IMR-90 (cell line): ENCODE measurements at regions not wholly inside any gene's neighbourhood (a gene's known extent, or its start where the extent isn't known, plus 50 kb on each side); places are given as distances from the start of the nearest gene placed in this dataset.

ENCODE experiments used
- ATAC-seq: fragments of 200-7000 bp; cut with Tn5 transposase; 2 replicates; pipeline ENCODE4 v1.9.1; 2020; ENCODE audit warnings: low read depth, mild to moderate bottlenecking, moderate library complexity
- BruUV-seq: library from RNA; stranded (reverse); fragments of 400-500 nt; replicated peaks from 2 replicates; lab custom pipeline; 2021; lab: Mats Ljungman, UMichigan
- CTCF ChIA-PET: fragments of 300-600 bp; formaldehyde crosslinking; extraction: SDS; loops from one replicate; lab custom pipeline; 2021; ENCODE audit warnings: antibody characterized with exemption; lab: Yijun Ruan, JAX
- POLR2A ChIA-PET: fragments of 300-600 bp; sonication (Branson Sonifier 250); formaldehyde crosslinking; loops from one replicate; lab custom pipeline; 2022; ENCODE audit warnings: antibody characterized with exemption; ENCODE audit not compliant: unreplicated experiment; lab: Charles Lee
- DNase-seq: peaks from one replicate; pipeline ENCODE4 v3.0.0; 2013
- H2AFZ ChIP-seq: replicated peaks from 2 replicates; pipeline ENCODE3; 2013; ENCODE audit warnings: low read length, mild to moderate bottlenecking; ENCODE audit not compliant: poor library complexity
- H2AK5ac ChIP-seq: 2 replicates; pipeline ENCODE4 v1.6.1; 2013; ENCODE audit warnings: low read depth, low read length, inconsistent platforms
- H2AK9ac ChIP-seq: replicated peaks from 2 replicates; pipeline ENCODE3; 2013; ENCODE audit warnings: mild to moderate bottlenecking, low read depth, low read length, moderate library complexity; ENCODE audit not compliant: poor library complexity
- H2BK120ac ChIP-seq: 2 replicates; pipeline ENCODE4 v1.6.1; 2013; ENCODE audit warnings: low read depth, low read length, inconsistent platforms
- H2BK15ac ChIP-seq: 3 replicates; pipeline ENCODE4 v1.6.1; 2013; ENCODE audit warnings: low read depth, low read length, inconsistent platforms
- H2BK20ac ChIP-seq: 2 replicates; pipeline ENCODE4 v1.6.1; 2013; ENCODE audit warnings: low read depth, mild to moderate bottlenecking, inconsistent platforms, low read length, moderate library complexity
- H2BK5ac ChIP-seq: 2 replicates; pipeline ENCODE4 v1.6.1; 2013; ENCODE audit warnings: mild to moderate bottlenecking, low read depth, low read length, inconsistent platforms; ENCODE audit not compliant: poor library complexity, severe bottlenecking
- H3K14ac ChIP-seq: replicated peaks from 2 replicates; pipeline ENCODE4 v1.6.1; 2013; ENCODE audit warnings: low read depth, low read length, inconsistent platforms
- H3K18ac ChIP-seq: 2 replicates; pipeline ENCODE4 v1.6.1; 2013; ENCODE audit warnings: low read depth, low read length, control low read depth
- H3K23ac ChIP-seq: 2 replicates; pipeline ENCODE4 v1.6.1; 2013; ENCODE audit warnings: low read depth, low read length, inconsistent platforms
- H3K27ac ChIP-seq: 2 replicates; pipeline ENCODE4 v1.5.1; 2013; ENCODE audit warnings: mild to moderate bottlenecking, control low read depth, low read length; ENCODE audit not compliant: insufficient read depth
- H3K27me3 ChIP-seq: 2 replicates; pipeline ENCODE4 v1.6.1; 2013; ENCODE audit warnings: low read length; ENCODE audit not compliant: control insufficient read depth, insufficient read depth
- H3K36me3 ChIP-seq: 2 replicates; pipeline ENCODE4 v1.6.1; 2013; ENCODE audit warnings: low read length, mixed read lengths; ENCODE audit not compliant: control insufficient read depth, insufficient read depth
- H3K4ac ChIP-seq: 2 replicates; pipeline ENCODE4 v1.6.1; 2013; ENCODE audit warnings: low read depth, low read length, inconsistent platforms
- H3K4me1 ChIP-seq: 2 replicates; pipeline ENCODE4 v1.6.1; 2013; ENCODE audit warnings: low read length, mixed read lengths; ENCODE audit not compliant: control insufficient read depth, insufficient read depth
- H3K4me2 ChIP-seq: 2 replicates; pipeline ENCODE4 v1.6.1; 2013; ENCODE audit warnings: low read depth, mild to moderate bottlenecking, control low read depth, low read length, moderate library complexity
- H3K4me3 ChIP-seq: 2 replicates; pipeline ENCODE4 v1.5.1; 2013; ENCODE audit warnings: low read depth, mild to moderate bottlenecking, control low read depth, low read length, moderate library complexity; ENCODE audit not compliant: insufficient read depth
- H3K56ac ChIP-seq: 2 replicates; pipeline ENCODE4 v1.6.1; 2013; ENCODE audit warnings: low read length, inconsistent platforms; ENCODE audit not compliant: insufficient read depth; ENCODE audit errors: extremely low read depth
- H3K79me1 ChIP-seq, 2 experiments: 2 replicates each; pipeline ENCODE4 v1.6.1; 2013; ENCODE audit warnings: low read length in 2 of 2, inconsistent platforms in 1 of 2, low read depth in 1 of 2
- H3K9ac ChIP-seq: 2 replicates; pipeline ENCODE4 v1.6.1; 2013; ENCODE audit warnings: low read depth, low read length, control low read depth
- H3K9me1 ChIP-seq: 2 replicates; pipeline ENCODE4 v1.6.1; 2013; ENCODE audit warnings: low read length, inconsistent platforms; ENCODE audit not compliant: insufficient read depth
- H3K9me3 ChIP-seq: 2 replicates; pipeline ENCODE4 v1.6.1; 2013; ENCODE audit warnings: low read length; ENCODE audit not compliant: control insufficient read depth, insufficient read depth
- H4K20me1 ChIP-seq: 2 replicates; pipeline ENCODE4 v1.6.1; 2013; ENCODE audit warnings: low read length, inconsistent platforms; ENCODE audit not compliant: insufficient read depth
- H4K5ac ChIP-seq: 2 replicates; pipeline ENCODE4 v1.6.1; 2013; ENCODE audit warnings: mild to moderate bottlenecking, low read depth, low read length, control low read depth
- H4K8ac ChIP-seq, 2 experiments: 2 replicates each; pipeline ENCODE4 v1.6.1; 2013; ENCODE audit warnings: low read depth in 2 of 2, low read length in 2 of 2, control low read depth in 1 of 2, inconsistent platforms in 1 of 2
- H4K91ac ChIP-seq: 2 replicates; pipeline ENCODE4 v1.6.1; 2013; ENCODE audit warnings: low read depth, low read length, inconsistent platforms; ENCODE audit not compliant: insufficient read depth
- BHLHE40 ChIP-seq: fragments of 150-350 bp; IDR thresholded peaks from 2 replicates; pipeline ENCODE4 v1.6.1; 2016; ENCODE audit warnings: mild to moderate bottlenecking, low read depth, low read length
- CEBPB ChIP-seq: IDR thresholded peaks from 2 replicates; pipeline ENCODE4 v1.6.1; 2012; ENCODE audit warnings: low read depth, low read length, improper control_type of control experiment
- CHD1 ChIP-seq: IDR thresholded peaks from 2 replicates; pipeline ENCODE4 v1.6.1; 2012; ENCODE audit warnings: low read depth, low read length, improper control_type of control experiment
- FOS ChIP-seq: fragments of 150-350 bp; IDR thresholded peaks from 2 replicates; pipeline ENCODE4 v1.6.1; 2016; ENCODE audit warnings: low read depth, low read length
- MAFK ChIP-seq: IDR thresholded peaks from 2 replicates; pipeline ENCODE4 v1.6.1; 2012; ENCODE audit warnings: low read depth, low read length, improper control_type of control experiment
- MAZ ChIP-seq: IDR thresholded peaks from 2 replicates; pipeline ENCODE4 v1.6.1; 2012; ENCODE audit warnings: low read depth, mild to moderate bottlenecking, low read length, improper control_type of control experiment, moderate library complexity, borderline replicate concordance
- MXI1 ChIP-seq: IDR thresholded peaks from 2 replicates; pipeline ENCODE4 v1.6.1; 2012; ENCODE audit warnings: low read depth, mild to moderate bottlenecking, low read length, moderate library complexity, borderline replicate concordance
- NFE2L2 ChIP-seq: fragments of 150-350 bp; IDR thresholded peaks from 2 replicates; pipeline ENCODE4 v1.6.1; 2016; ENCODE audit warnings: low read depth, mild to moderate bottlenecking, low read length
- POLR2A ChIP-seq: IDR thresholded peaks from 2 replicates; pipeline ENCODE4 v1.6.1; 2012; ENCODE audit warnings: mild to moderate bottlenecking, low read depth, low read length
- RAD21 ChIP-seq: IDR thresholded peaks from 2 replicates; pipeline ENCODE4 v1.6.1; 2012; ENCODE audit warnings: low read length, improper control_type of control experiment
- RCOR1 ChIP-seq: IDR thresholded peaks from 2 replicates; pipeline ENCODE4 v1.6.1; 2012; ENCODE audit warnings: mild to moderate bottlenecking, low read length, improper control_type of control experiment; ENCODE audit not compliant: insufficient replicate concordance
- RFX5 ChIP-seq: IDR thresholded peaks from 2 replicates; pipeline ENCODE4 v1.8.0; 2012; ENCODE audit warnings: low read depth, mild to moderate bottlenecking, low read length, moderate library complexity
- SMC3 ChIP-seq: fragments of 150-350 bp; IDR thresholded peaks from 2 replicates; pipeline ENCODE4 v1.6.1; 2016; ENCODE audit warnings: low read depth, mild to moderate bottlenecking, antibody characterized with exemption, low read length, moderate library complexity
- WGBS, 2 experiments: methylation state at CpG; one replicate each; pipeline versions ENCODE4 v1.1.5 to v1.1.7; 2013; ENCODE audit warnings: missing lambda C conversion rate in 2 of 2; ENCODE audit not compliant: insufficient read length in 1 of 2; ENCODE audit errors: extremely low coverage in 2 of 2; 5-methylcytosine and 5-hydroxymethylcytosine counted together
- dilution Hi-C: fragments of 300-500 bp; cut with HindIII; formaldehyde crosslinking; loops from one replicate; pipeline ENCODE4 v1.14.3; 2018; ENCODE audit warnings: low sequenced_read_pairs; ENCODE audit not compliant: unreplicated experiment
- in situ Hi-C: fragments of 300-500 bp; cut with MboI; formaldehyde crosslinking; loops from 3 replicates; pipeline ENCODE4 v1.14.3; 2019; ENCODE audit warnings: low sequenced_read_pairs, inconsistent platforms, mixed read lengths
- intact Hi-C: fragments of 100-400 bp; cut with micrococcal nuclease; formaldehyde crosslinking; loops from 2 replicates; pipeline ENCODE4 v1.10.0; 2022
- TF ChIP-seq, protein P1 (sequence below): conservative IDR thresholded peaks from 2 replicates; pipeline ENCODE4 v1.5.1; 2012; ENCODE audit warnings: mild to moderate bottlenecking, low read depth, low read length, improper control_type of control experiment
- TF ChIP-seq, protein P2 (sequence below): fragments of 150-350 bp; IDR thresholded peaks from 2 replicates; pipeline ENCODE4 v1.6.1; 2016; ENCODE audit warnings: low read depth, mild to moderate bottlenecking, low read length, moderate library complexity, borderline replicate concordance
- TF ChIP-seq, protein P3 (sequence below): fragments of 150-350 bp; IDR thresholded peaks from 2 replicates; pipeline ENCODE4 v1.6.1; 2017; ENCODE audit warnings: mild to moderate bottlenecking, antibody characterized with exemption, low read length, low read depth

DNA sequence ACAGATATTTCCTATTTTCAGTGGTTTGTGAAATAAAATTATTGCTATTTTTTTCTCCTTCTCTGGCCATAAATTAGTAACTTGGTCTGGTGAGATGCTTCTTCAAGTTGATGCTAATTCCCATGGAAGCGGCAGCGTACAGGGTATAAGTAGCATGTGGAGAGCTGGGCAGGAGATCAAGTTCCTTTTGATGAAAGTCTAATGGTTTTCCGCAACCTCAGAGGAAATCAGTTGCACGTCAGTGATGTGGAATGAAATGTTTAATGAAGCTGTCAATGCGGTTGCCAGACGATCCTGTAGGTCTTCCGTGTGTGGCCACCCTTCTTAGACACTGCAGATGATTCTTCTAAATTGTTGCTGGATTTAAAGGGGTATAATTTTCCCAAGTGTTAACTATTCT, 236.4 kb upstream of the GRM3 start:
- Histone ChIP-seq H2BK5ac (no peak overlapping the region), H2BK15ac (no peak overlapping the region), H3K4me3 (no peak overlapping the region), H3K9me1 (no peaks in the 10 kb centered on the region), H3K56ac (no peak overlapping the region), H4K5ac (no peak overlapping the region), H3K79me1 (no peaks in the 10 kb centered on the region), H3K27ac (no peak overlapping the region), H2AK5ac (no peak overlapping the region), H3K4me2 (no peak overlapping the region), H2AFZ (no peak overlapping the region), H3K9me3 (peaks cover 2% of the 10 kb centered on the region), H4K20me1 (no peaks in the 10 kb centered on the region), H3K4ac (no peak overlapping the region), H2BK20ac (no peak overlapping the region), H3K14ac (no peak overlapping the region), H3K9ac (no peak overlapping the region), H2BK120ac (no peak overlapping the region), H4K91ac (no peak overlapping the region), H3K18ac (no peak overlapping the region), H3K4me1 (no peaks in the 10 kb centered on the region), H3K23ac (no peak overlapping the region), H2AK9ac (no peak overlapping the region), H3K27me3 (no peaks in the 10 kb centered on the region), H3K36me3 (no peaks in the 10 kb centered on the region), H4K8ac (no peak overlapping the region)
- ChIA-PET CTCF (no interaction called here), POLR2A (no interaction called here)
- TF ChIP-seq, protein P1, sequence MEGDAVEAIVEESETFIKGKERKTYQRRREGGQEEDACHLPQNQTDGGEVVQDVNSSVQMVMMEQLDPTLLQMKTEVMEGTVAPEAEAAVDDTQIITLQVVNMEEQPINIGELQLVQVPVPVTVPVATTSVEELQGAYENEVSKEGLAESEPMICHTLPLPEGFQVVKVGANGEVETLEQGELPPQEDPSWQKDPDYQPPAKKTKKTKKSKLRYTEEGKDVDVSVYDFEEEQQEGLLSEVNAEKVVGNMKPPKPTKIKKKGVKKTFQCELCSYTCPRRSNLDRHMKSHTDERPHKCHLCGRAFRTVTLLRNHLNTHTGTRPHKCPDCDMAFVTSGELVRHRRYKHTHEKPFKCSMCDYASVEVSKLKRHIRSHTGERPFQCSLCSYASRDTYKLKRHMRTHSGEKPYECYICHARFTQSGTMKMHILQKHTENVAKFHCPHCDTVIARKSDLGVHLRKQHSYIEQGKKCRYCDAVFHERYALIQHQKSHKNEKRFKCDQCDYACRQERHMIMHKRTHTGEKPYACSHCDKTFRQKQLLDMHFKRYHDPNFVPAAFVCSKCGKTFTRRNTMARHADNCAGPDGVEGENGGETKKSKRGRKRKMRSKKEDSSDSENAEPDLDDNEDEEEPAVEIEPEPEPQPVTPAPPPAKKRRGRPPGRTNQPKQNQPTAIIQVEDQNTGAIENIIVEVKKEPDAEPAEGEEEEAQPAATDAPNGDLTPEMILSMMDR, result no peak
- TF ChIP-seq RAD21 (no peak), SMC3 (no peak), FOS (no peak), MAFK (no peak), RCOR1 (no peak), BHLHE40 (no peak), MAZ (no peak), CHD1 (no peak), CEBPB (no peak), POLR2A (no peak), NFE2L2 (no peak), MXI1 (no peak), RFX5 (no peak)
- TF ChIP-seq, protein P2, sequence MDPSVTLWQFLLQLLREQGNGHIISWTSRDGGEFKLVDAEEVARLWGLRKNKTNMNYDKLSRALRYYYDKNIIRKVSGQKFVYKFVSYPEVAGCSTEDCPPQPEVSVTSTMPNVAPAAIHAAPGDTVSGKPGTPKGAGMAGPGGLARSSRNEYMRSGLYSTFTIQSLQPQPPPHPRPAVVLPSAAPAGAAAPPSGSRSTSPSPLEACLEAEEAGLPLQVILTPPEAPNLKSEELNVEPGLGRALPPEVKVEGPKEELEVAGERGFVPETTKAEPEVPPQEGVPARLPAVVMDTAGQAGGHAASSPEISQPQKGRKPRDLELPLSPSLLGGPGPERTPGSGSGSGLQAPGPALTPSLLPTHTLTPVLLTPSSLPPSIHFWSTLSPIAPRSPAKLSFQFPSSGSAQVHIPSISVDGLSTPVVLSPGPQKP, result no peak
- TF ChIP-seq, protein P3, sequence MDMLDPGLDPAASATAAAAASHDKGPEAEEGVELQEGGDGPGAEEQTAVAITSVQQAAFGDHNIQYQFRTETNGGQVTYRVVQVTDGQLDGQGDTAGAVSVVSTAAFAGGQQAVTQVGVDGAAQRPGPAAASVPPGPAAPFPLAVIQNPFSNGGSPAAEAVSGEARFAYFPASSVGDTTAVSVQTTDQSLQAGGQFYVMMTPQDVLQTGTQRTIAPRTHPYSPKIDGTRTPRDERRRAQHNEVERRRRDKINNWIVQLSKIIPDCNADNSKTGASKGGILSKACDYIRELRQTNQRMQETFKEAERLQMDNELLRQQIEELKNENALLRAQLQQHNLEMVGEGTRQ, result no peak
- in situ Hi-C loops, result no loop called here
- BruUV-seq, result no TSS peak
- ATAC-seq, result no peak
- dilution Hi-C loops, result no loop called here
- intact Hi-C loops, result no loop called here
- DNase-seq, result no peak
- no CpG with 5 or more reads among the region's 7 CpGs for WGBS, 2 experiments
